K562 (cell line): ENCODE measurements at regions not wholly inside any gene's neighbourhood (a gene's known extent, or its start where the extent isn't known, plus 50 kb on each side); places are given as distances from the start of the nearest gene placed in this dataset.

Source experiments
- ATAC-seq: fragments of 200-7000 bp; cut with Tn5 transposase; 3 replicates; pipeline ENCODE4 v1.9.1; 2020; ENCODE audit warnings: moderate library complexity
- BruUV-seq: library from RNA; stranded (reverse); fragments of 400-500 nt; replicated peaks from 2 replicates; lab custom pipeline; 2021; lab: Mats Ljungman, UMichigan
- CTCF ChIA-PET: fragments of 300-600 bp; formaldehyde crosslinking; extraction: SDS; loops from one replicate; lab custom pipeline; 2021; ENCODE audit warnings: low intra/inter-chr PET ratio; lab: Yijun Ruan, JAX
- POLR2A ChIA-PET: fragments of 300-600, 350-650 bp; sonication (Branson Sonifier 250); formaldehyde crosslinking; extraction: SDS; loops from one replicate; lab custom pipeline; 2021; ENCODE audit warnings: antibody characterized with exemption, inconsistent platforms; lab: Yijun Ruan, JAX
- DNase-seq, 4 experiments: peaks; one replicate each; pipeline versions ENCODE4 v3.0.0 to v3.0.0-alpha.2; 2011 to 2018; ENCODE audit warnings: low spot score in 3 of 4, mixed read lengths in 3 of 4; ENCODE audit errors: extremely low read depth in 1 of 4
- FAIRE-seq: peaks from 2 replicates; lab custom pipeline; 2011; peaks lifted over from hg19 to GRCh38; lab: Jason Lieb, UNC
- H2AFZ ChIP-seq: 2 replicates; pipeline ENCODE4 v1.6.0; 2011; ENCODE audit warnings: low read depth, low read length, control low read depth, inconsistent platforms
- H3K27ac ChIP-seq: fragments of 200-600 bp; 3 replicates; pipeline ENCODE4 v1.8.0; 2011; ENCODE audit warnings: low read depth, mild to moderate bottlenecking, control low read depth, inconsistent platforms, low read length, moderate library complexity, mixed read lengths; ENCODE audit errors: extremely low read depth
- H3K27me3 ChIP-seq, 2 experiments: fragments of 300-600 bp in 1 of 2; 2 replicates in 1 of 2; 3 replicates in 1 of 2; pipeline versions ENCODE4 v1.6.0 to v1.8.0; 2011; ENCODE audit warnings: inconsistent platforms in 2 of 2, low read length in 2 of 2, mild to moderate bottlenecking in 1 of 2, mixed read lengths in 1 of 2, moderate library complexity in 1 of 2; ENCODE audit not compliant: control insufficient read depth in 2 of 2, insufficient read depth in 2 of 2
- H3K36me3 ChIP-seq: fragments of 300-600 bp; 3 replicates; pipeline ENCODE4 v1.8.0; 2011; ENCODE audit warnings: mild to moderate bottlenecking, low read length, inconsistent platforms; ENCODE audit not compliant: control insufficient read depth, insufficient read depth
- H3K4me1 ChIP-seq, 2 experiments: fragments of 200-600 bp in 1 of 2; replicated peaks in 1 of 2; 2 replicates in 1 of 2; 3 replicates in 1 of 2; pipeline versions ENCODE4 v1.5.1 to v1.8.0; 2011; ENCODE audit warnings: inconsistent platforms in 2 of 2, low read length in 2 of 2, mild to moderate bottlenecking in 1 of 2, mixed read lengths in 1 of 2, moderate library complexity in 1 of 2; ENCODE audit not compliant: control insufficient read depth in 2 of 2, insufficient read depth in 2 of 2
- H3K4me2 ChIP-seq: 2 replicates; pipeline ENCODE4 v1.6.1; 2011; ENCODE audit warnings: low read length, control low read depth, inconsistent platforms, mixed read lengths; ENCODE audit not compliant: insufficient read depth
- H3K4me3 ChIP-seq: fragments of 200-600 bp; sonication (generic), shearing (Covaris generic); 2 replicates; pipeline ENCODE4 v1.5.1; 2016; ENCODE audit warnings: control low read depth, inconsistent platforms
- H3K79me2 ChIP-seq: fragments of 200-600 bp; 3 replicates; pipeline ENCODE4 v1.8.0; 2011; ENCODE audit warnings: low read length, inconsistent platforms; ENCODE audit not compliant: control insufficient read depth, insufficient read depth
- H3K9ac ChIP-seq, 2 experiments: 2 replicates each; pipeline versions ENCODE4 v1.6.0 to v1.6.1; 2011; ENCODE audit warnings: low read depth in 2 of 2, low read length in 2 of 2, control low read depth in 1 of 2, inconsistent platforms in 1 of 2, mild to moderate bottlenecking in 1 of 2, mixed read lengths in 1 of 2; ENCODE audit not compliant: insufficient read depth in 1 of 2
- H3K9me1 ChIP-seq: one replicate; pipeline ENCODE4 v1.6.0; 2011; ENCODE audit warnings: inconsistent platforms, mild to moderate bottlenecking, low read length, moderate library complexity; ENCODE audit not compliant: control insufficient read depth, insufficient read depth
- H3K9me3 ChIP-seq: replicated peaks from 2 replicates; pipeline ENCODE4 v1.5.1; 2011; ENCODE audit warnings: low read depth, low read length, inconsistent platforms; ENCODE audit not compliant: control insufficient read depth, insufficient read depth
- H4K20me1 ChIP-seq: replicated peaks from 2 replicates; pipeline ENCODE4 v1.6.1; 2011; ENCODE audit warnings: low read length, inconsistent platforms, mixed read lengths; ENCODE audit not compliant: control insufficient read depth, insufficient read depth
- CBFA2T3 ChIP-seq: fragments of 450-650 bp; IDR thresholded peaks from 2 replicates; pipeline ENCODE4 v1.6.1; 2017
- HMBOX1 ChIP-seq: sonication (generic); IDR thresholded peaks from 2 replicates; pipeline ENCODE4 v1.6.1; 2016
- MCM5 ChIP-seq: fragments of 450-650 bp; IDR thresholded peaks from 2 replicates; pipeline ENCODE4 v1.6.1; 2016; ENCODE audit warnings: low read depth
- MLX ChIP-seq, 2 experiments: fragments of 450-650 bp in 1 of 2; sonication (generic) in 1 of 2; formaldehyde crosslinking; conservative IDR thresholded peaks; 2 replicates each; pipeline versions ENCODE4 v1.4.0 to v1.8.1; 2020 to 2022; ENCODE audit warnings: mild to moderate bottlenecking in 1 of 2, missing genetic modification reagents in 1 of 2
- PREB ChIP-seq: sonication (generic); formaldehyde crosslinking; IDR thresholded peaks from 2 replicates; pipeline ENCODE4 v1.8.1; 2023; ENCODE audit warnings: mild to moderate bottlenecking, missing genetic modification reagents
- RAD51 ChIP-seq: fragments of 450-650 bp; IDR thresholded peaks from 2 replicates; pipeline ENCODE4 v1.7.1; 2016; ENCODE audit warnings: low read depth, mild to moderate bottlenecking, borderline replicate concordance
- RBBP5 ChIP-seq: fragments of 200-600 bp; sonication (generic); IDR thresholded peaks from 2 replicates; pipeline ENCODE4 v1.6.1; 2012; ENCODE audit warnings: borderline replicate concordance, mild to moderate bottlenecking, low read length, control low read depth, inconsistent platforms; ENCODE audit not compliant: insufficient read depth, poor library complexity, severe bottlenecking
- SLC30A9 ChIP-seq: fragments of 250-450 bp; sonication (Bioruptor Pico); IDR thresholded peaks from 2 replicates; pipeline ENCODE4 v1.8.0; 2022; ENCODE audit warnings: mild to moderate bottlenecking, moderate library complexity
- XRCC5 ChIP-seq: fragments of 200-400 bp; formaldehyde crosslinking; IDR thresholded peaks from 2 replicates; pipeline ENCODE4 v1.6.1; 2017; ENCODE audit warnings: low read depth, mild to moderate bottlenecking, low read length
- ZBTB26 ChIP-seq: fragments of 450-650 bp; formaldehyde crosslinking; IDR thresholded peaks from 2 replicates; pipeline ENCODE4 v1.4.0; 2022; ENCODE audit warnings: missing genetic modification characterization
- ZNF133 ChIP-seq: fragments of 250-450 bp; sonication (Bioruptor Pico); IDR thresholded peaks from 2 replicates; pipeline ENCODE4 v1.4.0; 2020; ENCODE audit warnings: mild to moderate bottlenecking
- ZNF146 ChIP-seq: IDR thresholded peaks from one replicate; pipeline ENCODE4 v1.6.1; 2018; ENCODE audit warnings: missing compliant biosample characterization; ENCODE audit not compliant: unreplicated experiment
- ZNF3 ChIP-seq: fragments of 250-450 bp; sonication (Bioruptor Pico); IDR thresholded peaks from 2 replicates; pipeline ENCODE4 v1.5.0; 2021; ENCODE audit warnings: mild to moderate bottlenecking, moderate library complexity
- ZNF431 ChIP-seq: sonication (generic); formaldehyde crosslinking; IDR thresholded peaks from 2 replicates; pipeline ENCODE4 v1.8.0; 2022; ENCODE audit warnings: mild to moderate bottlenecking, missing genetic modification reagents
- ZNF592 ChIP-seq: fragments of 450-650 bp; IDR thresholded peaks from 2 replicates; pipeline ENCODE4 v1.6.1; 2017; ENCODE audit warnings: antibody characterized with exemption, mild to moderate bottlenecking
- ZNF644 ChIP-seq: fragments of 200-800 bp; sonication (Bioruptor generic); IDR thresholded peaks from 2 replicates; pipeline ENCODE4 v1.6.1; 2016; ENCODE audit warnings: low read depth, missing genetic modification characterization, missing compliant biosample characterization
- WGBS: fragments of 100-300 bp; shearing (Covaris generic); methylation state at CpG from one replicate; pipeline ENCODE4 v1.1.6; 2016; ENCODE audit warnings: low coverage, mixed read lengths; ENCODE audit not compliant: insufficient coverage; ENCODE audit errors: missing lambda C conversion rate; 5-methylcytosine and 5-hydroxymethylcytosine counted together
- in situ Hi-C: fragments of 300-500 bp; cut with MboI; formaldehyde crosslinking; loops from 4 replicates; pipeline ENCODE4 v1.15.0; 2018; ENCODE audit warnings: inconsistent platforms, mixed read lengths
- intact Hi-C: fragments of 100-400 bp; cut with micrococcal nuclease; formaldehyde crosslinking; loops from 2 replicates; pipeline ENCODE4 v1.14.2; 2022

- in situ Hi-C loops (no loop called here), intact Hi-C loops (no loop called here)
- Histone ChIP-seq H3K4me3 (no peak overlapping the region), H3K79me2 (no peaks in the 10 kb centered on the region), H3K36me3 (no peaks in the 10 kb centered on the region), H3K9ac (no peak overlapping the region), H4K20me1 (no peaks in the 10 kb centered on the region), H3K27me3 (peaks cover 0 to 11% of the 10 kb centered on the region in 2 experiments; a peak in 2 of 5 replicates), H2AFZ (no peak overlapping the region), H3K9me3 (no peaks in the 10 kb centered on the region), H3K9me1 (no peaks in the 10 kb centered on the region), H3K27ac (no peak overlapping the region), H3K4me2 (no peak overlapping the region), H3K4me1 (no peaks in the 10 kb centered on the region)
- ChIA-PET POLR2A (interaction anchor here (0.7 kb wide), 1 partner anchor 27 kb away, joined by 3 read pairs; no protein-coding TSS in a partner anchor), CTCF (no interaction called here)
- no TSS peak for BruUV-seq
- no peak for DNase-seq
- FAIRE-seq, result no peak
- 0% methylated on average over 8 of the region's 9 CpGs for WGBS
- ATAC-seq, result no peak
- TF ChIP-seq CBFA2T3, result no peak
- TF ChIP-seq ZNF3 (CRISPR knock-in tag), result no peak
- no peak for TF ChIP-seq ZNF146 (CRISPR knock-in tag)
- no peak for TF ChIP-seq RAD51
- no peak for TF ChIP-seq ZBTB26 (CRISPR knock-in tag)
- TF ChIP-seq SLC30A9, result no peak
- no peak for TF ChIP-seq MCM5
- no peak for TF ChIP-seq RBBP5
- no peak for TF ChIP-seq PREB
- TF ChIP-seq ZNF431, result no peak
- TF ChIP-seq ZNF133 (CRISPR knock-in tag), result no peak
- TF ChIP-seq HMBOX1, result no peak
- no peak for TF ChIP-seq XRCC5
- TF ChIP-seq ZNF644 (tag), result no peak
- no peak for TF ChIP-seq ZNF592
- no peak for TF ChIP-seq MLX (CRISPR knock-in tag; conservative IDR thresholded peaks at IDR 0.05)
Measured at GRCh38 chr11:115623021-115623451, 118.8 kb upstream of the CADM1 start.
